ENCODE measurements at regions not wholly inside any gene's neighbourhood (a gene's known extent, or its start where the extent isn't known, plus 50 kb on each side); places are given as distances from the start of the nearest gene placed in this dataset.

DNA sequence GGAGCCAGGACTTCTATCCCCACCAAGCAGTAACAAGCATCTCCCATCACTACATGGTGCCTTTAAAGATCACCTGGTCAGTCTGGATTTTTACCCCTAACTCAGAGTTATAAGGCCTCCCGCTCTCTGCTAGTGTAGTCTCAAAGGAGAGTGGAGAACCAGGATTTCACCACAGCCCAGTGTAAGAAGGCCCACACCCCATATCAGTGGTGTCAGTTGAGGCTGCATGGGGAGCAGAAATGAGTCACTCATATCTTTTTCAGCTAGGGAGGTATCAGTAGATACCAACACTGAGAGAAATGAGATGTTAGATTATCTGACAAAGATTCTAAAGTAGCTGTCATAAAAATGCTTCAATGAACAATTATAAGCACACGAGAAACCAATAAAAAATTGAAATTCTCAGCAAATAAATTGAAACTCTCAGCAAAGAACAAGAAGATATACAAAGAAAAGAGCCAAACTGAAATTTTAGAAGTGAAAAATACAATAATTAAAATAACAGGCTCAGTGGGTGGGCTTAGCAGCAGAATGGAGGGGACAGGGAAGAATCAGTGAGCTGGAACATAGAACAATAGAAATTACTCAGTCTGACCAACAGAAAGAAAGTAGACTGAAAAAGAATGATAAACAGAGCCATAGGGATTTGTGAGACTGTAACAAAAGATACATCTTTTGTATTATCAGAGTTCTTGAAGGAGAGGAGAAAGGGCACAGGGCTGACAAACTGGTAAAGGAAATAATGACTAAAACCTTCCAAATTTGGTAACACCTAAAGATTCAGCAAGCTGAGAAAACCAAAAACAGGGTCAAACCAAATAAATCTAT lies 257.7 kb downstream of the ANAPC1 start:
- no peak for DNase-seq (ENCODE audit: insufficient read length, low spot score)
- FAIRE-seq: no peak
- no peak for TF ChIP-seq TAF1 (IDR thresholded peaks at IDR 0.05; ENCODE audit: low read depth, low read length)
- TF ChIP-seq PAX5 (IDR thresholded peaks at IDR 0.05; ENCODE audit: insufficient read depth, low read length, severe bottlenecking): no peak
- TF ChIP-seq POU2F2 (IDR thresholded peaks at IDR 0.05; ENCODE audit: low read depth, low read length): no peak
- no peak for TF ChIP-seq POLR2A (IDR thresholded peaks at IDR 0.05; ENCODE audit: low read depth, low read length)
- no peak for TF ChIP-seq SPI1 (IDR thresholded peaks at IDR 0.05; ENCODE audit: low read depth, low read length)
- TF ChIP-seq POLR2AphosphoS5 (IDR thresholded peaks at IDR 0.05; ENCODE audit: low read depth, low read length): no peak

DNA sequence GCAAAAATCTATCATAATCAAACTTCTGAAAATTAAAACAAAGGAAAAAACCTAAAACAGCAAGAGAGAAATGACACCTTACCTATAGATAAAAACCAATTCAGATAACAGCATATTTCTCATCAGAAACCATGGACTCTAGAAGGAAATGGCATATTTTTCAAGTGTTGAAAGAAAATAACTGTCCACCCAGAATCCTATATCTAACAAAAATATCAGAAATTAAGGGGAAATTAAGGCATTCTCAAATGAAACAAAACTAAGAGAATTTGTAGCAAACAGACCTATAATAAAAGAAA lies 257.2 kb downstream of the ANAPC1 start:
- DNase-seq (ENCODE audit: insufficient read length, low spot score): no peak
- FAIRE-seq: no peak
- TF ChIP-seq POLR2A (IDR thresholded peaks at IDR 0.05; ENCODE audit: low read depth, low read length) (no peak), PAX5 (IDR thresholded peaks at IDR 0.05; ENCODE audit: insufficient read depth, low read length, severe bottlenecking) (no peak), POLR2AphosphoS5 (IDR thresholded peaks at IDR 0.05; ENCODE audit: low read depth, low read length) (no peak), TAF1 (IDR thresholded peaks at IDR 0.05; ENCODE audit: low read depth, low read length) (no peak), POU2F2 (IDR thresholded peaks at IDR 0.05; ENCODE audit: low read depth, low read length) (no peak), SPI1 (IDR thresholded peaks at IDR 0.05; ENCODE audit: low read depth, low read length) (no peak)

DNA sequence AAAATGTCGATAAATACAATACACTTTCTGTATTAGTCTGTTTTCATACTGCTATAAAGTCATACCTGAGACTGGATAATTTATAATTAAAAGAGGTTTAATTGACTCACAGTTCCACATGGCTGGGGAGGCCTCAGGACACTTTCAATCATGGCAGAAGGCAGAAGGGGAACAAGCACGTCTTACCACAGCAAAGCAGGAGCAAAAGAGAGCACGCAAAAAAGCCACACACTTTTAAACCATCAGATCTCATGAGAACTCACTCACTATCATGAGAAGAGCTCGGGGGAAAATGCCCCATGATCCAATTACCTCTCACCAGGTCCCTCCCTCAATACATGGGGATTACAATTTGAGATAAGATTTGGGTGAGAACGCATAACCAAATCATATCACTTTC lies 256.7 kb downstream of the ANAPC1 start:
- FAIRE-seq (no peak), DNase-seq (ENCODE audit: insufficient read length, low spot score) (no peak)
- TF ChIP-seq POU2F2 (IDR thresholded peaks at IDR 0.05; ENCODE audit: low read depth, low read length): no peak
- no peak for TF ChIP-seq POLR2AphosphoS5 (IDR thresholded peaks at IDR 0.05; ENCODE audit: low read depth, low read length)
- TF ChIP-seq POLR2A (IDR thresholded peaks at IDR 0.05; ENCODE audit: low read depth, low read length): no peak
- TF ChIP-seq PAX5 (IDR thresholded peaks at IDR 0.05; ENCODE audit: insufficient read depth, low read length, severe bottlenecking): no peak
- TF ChIP-seq TAF1 (IDR thresholded peaks at IDR 0.05; ENCODE audit: low read depth, low read length): no peak
- TF ChIP-seq SPI1 (IDR thresholded peaks at IDR 0.05; ENCODE audit: low read depth, low read length): no peak

DNA sequence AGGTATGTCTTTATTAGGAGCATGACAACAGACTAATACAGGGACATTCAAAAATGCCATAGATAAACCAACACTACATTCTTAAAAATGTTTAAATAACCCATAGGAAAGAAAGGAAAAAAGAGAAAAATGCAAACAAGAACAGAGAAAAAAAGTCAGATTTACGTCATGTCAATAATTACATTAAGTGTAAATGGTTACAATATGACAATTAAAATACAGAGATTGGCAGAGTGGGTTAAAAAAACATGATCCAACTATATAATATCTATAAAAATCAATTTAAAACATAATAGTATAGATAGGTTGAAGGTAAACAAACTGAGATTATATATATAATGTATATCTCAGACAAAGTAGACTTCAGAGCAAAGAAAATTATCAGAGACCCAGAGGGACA lies 255.8 kb downstream of the ANAPC1 start:
- no peak for FAIRE-seq
- TF ChIP-seq PAX5 (IDR thresholded peaks at IDR 0.05; ENCODE audit: insufficient read depth, low read length, severe bottlenecking): no peak
- TF ChIP-seq SPI1 (IDR thresholded peaks at IDR 0.05; ENCODE audit: low read depth, low read length): no peak
- no peak for TF ChIP-seq POLR2AphosphoS5 (IDR thresholded peaks at IDR 0.05; ENCODE audit: low read depth, low read length)
- no peak for TF ChIP-seq POLR2A (IDR thresholded peaks at IDR 0.05; ENCODE audit: low read depth, low read length)
- no peak for TF ChIP-seq TAF1 (IDR thresholded peaks at IDR 0.05; ENCODE audit: low read depth, low read length)
- DNase-seq (ENCODE audit: insufficient read length, low spot score): no peak

DNA sequence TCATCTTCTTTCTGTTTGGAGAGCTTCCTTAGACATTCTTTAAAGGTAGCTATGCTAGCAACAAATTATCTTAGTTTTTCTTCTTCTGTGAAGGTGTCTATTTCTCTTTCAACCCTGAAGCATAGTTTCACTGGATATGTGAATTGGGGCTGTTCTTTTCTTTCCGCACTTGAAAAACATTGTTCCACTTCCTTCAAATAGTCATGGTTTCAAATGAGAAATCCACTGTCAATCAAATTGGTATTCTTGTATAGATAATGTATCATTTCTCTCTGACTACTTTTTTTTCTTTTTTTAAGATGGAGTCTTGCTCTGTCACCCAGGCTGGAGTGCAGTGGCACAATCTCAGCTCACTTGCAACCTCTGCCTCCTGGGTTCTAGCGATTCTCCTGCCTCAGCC lies 254.0 kb downstream of the ANAPC1 start:
- no peak for DNase-seq (ENCODE audit: insufficient read length, low spot score)
- TF ChIP-seq POU2F2 (IDR thresholded peaks at IDR 0.05; ENCODE audit: low read depth, low read length) (no peak), TAF1 (IDR thresholded peaks at IDR 0.05; ENCODE audit: low read depth, low read length) (no peak), POLR2AphosphoS5 (IDR thresholded peaks at IDR 0.05; ENCODE audit: low read depth, low read length) (no peak), PAX5 (IDR thresholded peaks at IDR 0.05; ENCODE audit: insufficient read depth, low read length, severe bottlenecking) (no peak), SPI1 (IDR thresholded peaks at IDR 0.05; ENCODE audit: low read depth, low read length) (no peak), POLR2A (IDR thresholded peaks at IDR 0.05; ENCODE audit: low read depth, low read length) (no peak)
- no peak for FAIRE-seq

DNA sequence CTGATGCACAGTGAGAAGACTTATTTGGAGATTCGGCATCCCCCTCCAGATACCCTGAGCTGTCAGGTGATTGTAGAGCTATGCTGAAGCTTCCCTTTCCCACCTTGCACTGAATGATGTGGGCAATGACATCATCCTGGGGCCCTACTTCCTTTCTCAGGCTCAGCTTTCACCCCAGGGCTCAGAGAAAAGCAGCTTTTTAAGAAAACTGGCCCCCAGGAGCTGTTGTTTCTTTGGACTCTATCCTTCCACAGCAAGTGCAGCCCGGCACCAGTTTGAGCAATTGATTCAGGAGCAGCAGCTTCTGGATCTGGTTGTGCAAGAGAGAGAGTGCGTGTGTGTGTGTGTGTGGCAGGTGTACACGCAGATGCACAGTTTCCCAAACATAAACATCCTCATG lies 251.3 kb downstream of the ANAPC1 start:
- TF ChIP-seq POLR2A (IDR thresholded peaks at IDR 0.05; ENCODE audit: low read depth, low read length) (no peak), PAX5 (IDR thresholded peaks at IDR 0.05; ENCODE audit: insufficient read depth, low read length, severe bottlenecking) (no peak), SPI1 (IDR thresholded peaks at IDR 0.05; ENCODE audit: low read depth, low read length) (no peak), TAF1 (IDR thresholded peaks at IDR 0.05; ENCODE audit: low read depth, low read length) (no peak), POLR2AphosphoS5 (IDR thresholded peaks at IDR 0.05; ENCODE audit: low read depth, low read length) (no peak), POU2F2 (IDR thresholded peaks at IDR 0.05; ENCODE audit: low read depth, low read length) (no peak)
- no peak for DNase-seq (ENCODE audit: insufficient read length, low spot score)
- no peak for FAIRE-seq

DNA sequence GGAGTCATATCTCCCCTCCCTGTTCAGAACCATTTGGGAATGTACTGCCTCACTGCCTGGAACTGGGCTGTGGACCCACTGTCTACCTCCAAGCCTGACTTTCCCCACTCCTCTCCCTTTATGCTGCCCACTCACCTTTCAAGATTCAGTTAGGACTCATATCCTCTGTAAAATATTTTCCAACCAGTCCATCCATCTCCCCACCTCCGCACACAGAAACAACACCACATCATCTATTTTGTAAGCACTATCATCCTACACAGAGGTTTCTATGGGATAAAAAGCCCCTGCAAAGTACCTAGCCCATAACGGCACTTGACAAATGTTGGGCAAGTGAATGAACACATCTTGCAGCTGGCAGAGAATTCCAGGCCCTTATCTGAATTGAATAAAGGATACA lies 250.8 kb downstream of the ANAPC1 start:
- TF ChIP-seq POLR2AphosphoS5 (IDR thresholded peaks at IDR 0.05; ENCODE audit: low read depth, low read length) (no peak), TAF1 (IDR thresholded peaks at IDR 0.05; ENCODE audit: low read depth, low read length) (no peak), SPI1 (IDR thresholded peaks at IDR 0.05; ENCODE audit: low read depth, low read length) (no peak), PAX5 (IDR thresholded peaks at IDR 0.05; ENCODE audit: insufficient read depth, low read length, severe bottlenecking) (no peak), POLR2A (IDR thresholded peaks at IDR 0.05; ENCODE audit: low read depth, low read length) (no peak), POU2F2 (IDR thresholded peaks at IDR 0.05; ENCODE audit: low read depth, low read length) (no peak)
- no peak for FAIRE-seq
- DNase-seq (ENCODE audit: insufficient read length, low spot score): no peak

DNA sequence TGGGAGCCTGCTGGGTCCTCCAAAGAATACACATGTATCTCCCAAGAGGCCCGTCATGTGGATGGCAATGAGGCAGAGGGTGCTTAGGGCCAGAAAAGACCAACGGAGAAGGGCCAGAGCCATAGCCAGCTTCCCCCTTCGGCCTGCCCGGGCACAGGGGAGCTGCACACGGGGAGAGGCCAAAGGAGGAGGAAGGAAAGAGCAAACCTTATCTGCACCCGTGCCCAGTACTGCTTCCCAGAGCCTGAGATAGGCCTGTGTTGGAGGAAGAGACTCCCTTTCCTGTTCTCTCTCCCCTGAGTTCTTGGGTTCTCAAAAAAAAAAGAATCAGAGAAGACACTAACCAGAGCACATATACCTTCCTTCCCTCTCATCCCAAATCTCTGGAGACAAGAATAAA lies 250.3 kb downstream of the ANAPC1 start:
- FAIRE-seq: no peak
- no peak for TF ChIP-seq PAX5 (IDR thresholded peaks at IDR 0.05; ENCODE audit: insufficient read depth, low read length, severe bottlenecking)
- no peak for DNase-seq (ENCODE audit: insufficient read length, low spot score)

DNA sequence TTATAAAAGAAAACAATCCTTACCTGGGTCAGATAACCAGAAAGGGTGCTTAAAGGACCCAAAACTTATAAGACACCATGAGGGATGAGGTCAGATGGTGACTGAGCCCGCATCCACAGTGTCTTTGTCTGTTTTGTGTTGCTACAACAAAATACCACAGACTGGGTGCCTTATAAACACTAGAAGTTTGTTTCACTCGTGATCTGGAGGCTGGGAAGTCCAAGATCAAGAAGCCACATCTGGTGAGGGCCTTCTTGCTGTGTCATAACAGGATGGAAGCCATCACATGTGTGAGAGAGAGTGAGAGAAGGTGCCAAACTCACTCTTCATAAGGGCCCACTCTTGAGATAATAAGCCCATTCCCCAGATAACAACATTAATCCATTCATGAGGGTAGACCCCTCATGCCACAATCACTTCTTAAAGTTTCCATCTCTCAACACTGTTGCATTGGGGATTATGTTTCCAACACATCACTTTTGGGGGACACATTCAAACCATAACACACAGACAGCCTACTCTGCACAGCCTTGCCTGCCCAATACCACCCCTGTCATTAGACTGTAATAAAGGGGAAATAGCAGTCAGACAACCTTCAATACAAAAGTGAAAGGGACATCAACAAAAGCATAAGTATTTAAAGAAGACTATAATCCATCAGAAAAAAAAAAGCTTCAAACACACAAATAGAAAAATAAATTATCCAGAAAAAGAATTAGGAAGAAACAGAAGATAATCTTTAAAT lies 249.8 kb downstream of the ANAPC1 start:
- FAIRE-seq: no peak

DNA sequence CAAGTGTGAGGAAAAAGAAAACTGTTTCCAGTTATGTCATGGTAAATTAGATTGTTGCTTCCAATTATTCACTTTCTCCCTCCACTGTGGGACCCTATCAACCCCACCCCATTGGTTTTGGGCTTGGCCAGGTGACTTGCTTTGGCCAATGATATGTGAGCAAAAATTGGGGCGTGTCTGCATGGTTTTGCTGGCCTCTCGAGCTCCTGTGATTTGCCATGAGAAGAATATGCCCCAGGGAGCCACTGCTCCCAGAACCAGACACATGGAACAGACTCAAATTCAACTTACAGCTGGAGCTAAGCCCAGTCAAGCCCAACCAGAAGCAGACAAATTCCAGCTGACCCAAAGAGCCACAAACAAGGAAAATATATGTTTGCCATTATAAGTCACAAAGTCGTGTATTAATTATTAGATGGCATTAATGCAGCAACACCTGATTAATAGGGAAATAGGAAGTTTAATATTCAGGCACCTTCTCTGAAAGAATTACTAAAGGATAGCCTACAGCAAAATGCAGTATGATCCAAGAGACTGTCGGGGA lies 248.9 kb downstream of the ANAPC1 start:
- FAIRE-seq: no peak
- DNase-seq (ENCODE audit: insufficient read length, low spot score): no peak
- TF ChIP-seq POLR2AphosphoS5 (IDR thresholded peaks at IDR 0.05; ENCODE audit: low read depth, low read length) (no peak), POLR2A (IDR thresholded peaks at IDR 0.05; ENCODE audit: low read depth, low read length) (no peak), PAX5 (IDR thresholded peaks at IDR 0.05; ENCODE audit: insufficient read depth, low read length, severe bottlenecking) (no peak), TAF1 (IDR thresholded peaks at IDR 0.05; ENCODE audit: low read depth, low read length) (no peak)

More for the DNA sequence above, 249.8 kb downstream of the ANAPC1 start:
- TF ChIP-seq POU2F2 (IDR thresholded peaks at IDR 0.05; ENCODE audit: low read depth, low read length): no peak
- no peak for DNase-seq (ENCODE audit: insufficient read length, low spot score)

Data from GM12891 (cell line).